HG02763 (cell line): ENCODE measurements at regions not wholly inside any gene's neighbourhood (a gene's known extent, or its start where the extent isn't known, plus 50 kb on each side); places are given as distances from the start of the nearest gene placed in this dataset.
"Not testable (repeated sequence)": the region's sequence is repeated elsewhere in the genome, so short reads cannot be mapped to it uniquely, and the experiment has no call there.

Source experiments
- ATAC-seq: cut with Tn5 transposase; IDR thresholded peaks from one replicate; pipeline ENCODE4 v1.9.1; 2021; ENCODE audit warnings: mild to moderate bottlenecking, moderate library complexity; ENCODE audit not compliant: unreplicated experiment

- no peak for ATAC-seq
Measured at GRCh38 chr3:145294572-145294971, 866.4 kb downstream of the PLOD2 start.

DNA sequence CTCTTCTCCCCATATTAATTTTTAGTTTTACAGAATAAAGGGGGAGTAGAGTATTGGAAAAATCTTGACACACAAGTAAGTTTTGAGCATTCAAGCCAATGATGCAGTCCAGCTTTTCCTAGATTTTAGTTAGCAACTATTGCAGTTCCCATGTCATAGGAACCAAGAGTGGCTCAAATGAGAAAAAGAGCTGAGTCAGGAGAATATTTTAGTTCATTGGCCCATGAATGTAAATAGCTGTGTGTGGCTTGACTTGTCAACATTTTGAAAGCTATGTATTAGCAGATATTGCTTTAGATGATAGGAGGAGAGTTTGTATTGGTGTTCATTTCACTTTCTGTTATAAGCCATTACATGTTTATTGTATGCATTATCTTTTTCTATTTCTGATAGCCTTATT, 853.7 kb downstream of the PLOD2 start:
- ATAC-seq: no peak

- no peak for ATAC-seq
Measured at GRCh38 chr3:145313751-145314150, 847.2 kb downstream of the PLOD2 start.

DNA sequence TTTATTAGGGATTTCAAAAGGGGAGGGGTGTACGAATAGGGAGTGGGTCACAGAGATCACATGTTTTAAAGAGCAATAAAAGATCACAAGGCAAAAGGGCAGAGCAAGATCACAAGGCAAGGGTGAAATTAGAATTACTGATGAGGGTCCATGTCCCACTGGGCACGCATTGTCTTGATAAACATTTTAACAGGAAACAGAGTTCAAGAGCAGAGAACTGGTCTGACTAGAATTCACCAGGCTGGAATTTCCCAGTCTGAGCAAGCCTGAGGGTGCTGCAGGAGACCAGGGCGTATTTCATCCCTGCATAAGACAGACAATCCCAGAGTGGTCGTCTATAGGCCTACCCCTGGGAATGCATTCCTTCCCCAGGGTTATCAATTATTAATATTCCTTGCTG, 844.7 kb downstream of the PLOD2 start:
- ATAC-seq: not testable (repeated sequence)

DNA sequence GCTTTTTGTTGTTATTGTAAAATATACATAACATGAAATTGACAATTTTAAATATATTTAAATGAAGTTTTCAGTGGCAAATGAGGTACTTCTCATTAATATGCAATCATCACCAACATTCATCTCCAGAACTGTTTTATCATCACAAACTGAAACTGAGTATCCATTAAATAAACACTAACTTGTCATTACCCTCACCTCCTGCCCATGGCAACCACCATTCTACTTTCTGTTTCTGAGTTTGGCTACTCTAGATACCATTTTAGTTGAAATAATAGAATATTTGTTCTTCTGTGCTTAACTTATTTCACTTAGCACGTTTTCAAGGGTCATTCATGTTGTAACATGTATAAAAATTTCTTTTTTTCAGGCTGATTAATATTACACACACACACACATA, 834.3 kb downstream of the PLOD2 start:
- ATAC-seq: no peak

DNA sequence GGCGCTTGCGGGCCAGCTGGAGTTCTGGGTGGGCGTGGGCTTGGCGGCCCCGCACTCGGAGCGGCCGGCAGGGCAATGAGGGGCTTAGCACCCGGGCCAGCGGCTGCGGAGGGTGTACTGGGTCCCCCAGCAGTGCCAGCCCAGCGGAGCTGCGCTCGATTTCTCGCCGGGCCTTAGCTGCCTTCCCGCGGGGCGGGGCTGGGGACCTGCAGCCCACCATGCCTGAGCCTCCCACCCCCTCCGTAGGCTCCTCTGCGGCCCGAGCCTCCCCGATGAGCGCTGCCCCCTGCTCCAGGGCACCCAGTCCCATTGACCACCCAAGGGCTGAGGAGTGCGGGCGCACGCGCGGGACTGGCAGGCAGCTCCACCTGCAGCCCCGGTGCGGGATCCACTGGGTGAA, 827.6 kb downstream of the PLOD2 start:
- not testable (repeated sequence) for ATAC-seq

DNA sequence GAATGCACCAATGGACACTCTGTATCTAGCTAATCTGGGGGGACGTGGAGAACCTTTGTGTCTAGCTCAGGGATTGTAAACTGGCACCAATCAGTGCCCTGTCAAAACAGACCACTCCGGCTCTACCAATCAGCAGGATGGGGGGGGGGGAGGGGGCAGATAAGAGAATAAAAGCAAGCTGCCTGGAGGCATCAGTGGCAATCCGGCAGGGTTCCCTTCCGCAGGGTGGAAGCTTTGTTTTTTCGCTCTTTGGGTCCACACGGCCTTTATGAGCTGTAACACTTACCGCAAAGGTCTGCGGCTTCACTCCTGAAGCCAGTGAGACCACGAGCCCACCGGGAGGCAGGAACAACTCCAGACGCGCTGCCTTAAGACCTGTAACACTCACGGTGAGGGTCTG, 827.1 kb downstream of the PLOD2 start:
- no peak for ATAC-seq

DNA sequence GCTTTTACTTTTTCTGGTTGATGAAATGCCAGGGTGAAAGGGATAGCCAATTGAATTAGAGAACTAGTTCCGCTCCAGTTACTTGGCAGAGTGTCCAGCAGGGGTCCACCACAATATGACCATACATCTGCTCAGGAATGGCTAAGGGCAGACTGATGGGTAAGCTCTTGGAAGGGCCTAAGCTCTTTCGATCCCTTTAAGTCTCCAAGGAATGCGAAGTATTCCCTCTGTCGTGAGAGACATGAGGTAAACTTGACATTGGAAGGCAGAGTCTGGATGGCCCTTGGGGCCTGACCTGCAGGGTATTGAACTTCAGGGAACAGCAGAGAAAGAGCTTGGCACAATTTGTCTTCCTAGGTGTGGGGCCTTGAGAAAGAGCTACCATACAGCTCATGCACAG, 805.8 kb downstream of the PLOD2 start:
- ATAC-seq: no peak

DNA sequence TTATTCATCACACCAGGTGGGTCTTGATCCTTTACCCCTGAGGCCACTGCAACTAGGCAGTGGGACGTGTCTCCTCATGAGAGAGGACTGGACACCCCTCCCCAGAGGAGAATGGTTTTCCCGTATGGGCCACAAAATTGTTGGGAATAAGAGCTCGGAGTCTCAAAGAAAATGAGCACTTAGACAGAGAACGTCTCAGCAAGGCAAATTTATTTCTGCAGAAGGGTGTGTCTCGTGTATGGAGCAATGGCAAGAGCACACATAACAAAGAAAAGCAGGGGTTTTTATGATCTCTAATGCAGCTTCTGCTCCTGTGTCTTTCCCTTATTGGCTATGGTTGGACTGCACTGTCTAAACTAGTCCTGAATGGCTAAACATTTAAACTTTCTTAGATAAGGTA, 803.5 kb downstream of the PLOD2 start:
- no peak for ATAC-seq

DNA sequence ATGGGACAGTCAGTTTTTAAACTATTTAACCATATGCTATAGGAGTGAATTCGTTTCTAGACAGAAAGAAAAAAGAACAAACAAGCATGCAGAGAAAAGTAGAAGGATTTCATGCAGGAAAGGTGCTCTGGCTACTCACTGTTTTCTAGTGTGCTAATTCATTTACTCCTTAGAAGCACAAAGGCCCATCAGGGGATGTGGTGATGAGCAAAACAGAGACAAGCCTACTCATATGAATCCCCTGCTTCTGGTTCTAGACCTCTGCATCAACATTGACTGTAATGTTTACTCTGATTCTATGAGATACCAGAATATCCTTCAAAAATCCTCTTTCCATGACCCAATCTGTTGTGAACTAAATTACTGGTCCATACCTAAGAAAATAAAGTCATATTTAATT, 801.9 kb downstream of the PLOD2 start:
- no peak for ATAC-seq

DNA sequence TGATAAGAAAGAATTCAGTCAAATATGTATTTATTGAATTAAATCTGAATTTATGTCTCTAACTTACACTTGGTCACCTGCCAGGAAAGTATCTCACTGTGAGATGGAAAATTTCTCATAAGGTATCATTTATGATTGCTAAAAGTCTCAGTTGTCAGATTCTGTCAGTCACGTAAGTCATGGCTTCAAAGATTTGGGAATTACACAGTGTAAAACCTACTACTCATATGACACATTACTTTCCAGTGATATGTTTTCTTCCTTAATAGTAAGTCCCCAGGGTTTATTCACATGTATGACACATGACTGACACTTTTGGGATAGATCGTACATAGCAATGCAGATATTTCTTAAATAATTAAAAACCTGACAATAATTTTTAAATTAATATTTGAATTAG, 792.2 kb downstream of the PLOD2 start:
- ATAC-seq: no peak

- ATAC-seq: no peak
Measured at GRCh38 chr3:145370870-145371269, 790.1 kb downstream of the PLOD2 start.

DNA sequence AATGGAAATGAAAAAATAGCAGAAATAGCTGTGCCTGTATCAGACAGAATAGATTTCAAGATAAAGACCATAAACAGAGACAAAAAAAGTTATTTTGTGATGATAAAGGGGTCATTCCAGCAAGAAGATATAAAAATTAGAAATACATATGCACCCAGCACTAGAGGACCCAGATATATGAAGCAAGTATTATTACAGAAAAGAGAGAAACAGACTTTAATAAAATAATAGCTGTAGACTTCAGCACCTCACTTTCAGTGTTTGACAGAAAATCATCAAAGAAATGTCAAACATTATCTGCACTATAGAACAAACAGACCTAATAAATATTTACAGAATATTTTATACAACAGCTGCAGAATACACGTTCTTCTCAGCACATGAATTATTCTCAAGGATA, 783.7 kb downstream of the PLOD2 start:
- no peak for ATAC-seq

DNA sequence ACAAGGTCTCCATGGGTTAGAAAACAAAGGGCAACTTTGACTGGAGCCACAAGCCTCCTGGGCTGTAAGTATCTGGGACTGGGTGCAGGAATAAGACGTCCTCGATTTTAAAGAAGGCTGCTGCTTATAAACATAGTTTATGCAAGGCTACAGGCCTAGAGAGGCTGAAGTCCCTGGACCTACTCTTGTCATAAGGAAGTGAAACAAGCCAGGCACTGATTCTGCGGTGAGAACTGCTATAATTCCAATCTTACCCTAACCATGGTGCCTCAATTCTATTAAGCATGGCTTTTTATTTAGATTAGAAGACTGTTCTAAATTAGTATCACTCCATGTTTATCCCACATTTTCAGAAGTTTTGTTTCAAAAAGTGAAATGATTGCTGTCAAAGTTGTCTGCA, 777.6 kb downstream of the PLOD2 start:
- ATAC-seq: no peak

DNA sequence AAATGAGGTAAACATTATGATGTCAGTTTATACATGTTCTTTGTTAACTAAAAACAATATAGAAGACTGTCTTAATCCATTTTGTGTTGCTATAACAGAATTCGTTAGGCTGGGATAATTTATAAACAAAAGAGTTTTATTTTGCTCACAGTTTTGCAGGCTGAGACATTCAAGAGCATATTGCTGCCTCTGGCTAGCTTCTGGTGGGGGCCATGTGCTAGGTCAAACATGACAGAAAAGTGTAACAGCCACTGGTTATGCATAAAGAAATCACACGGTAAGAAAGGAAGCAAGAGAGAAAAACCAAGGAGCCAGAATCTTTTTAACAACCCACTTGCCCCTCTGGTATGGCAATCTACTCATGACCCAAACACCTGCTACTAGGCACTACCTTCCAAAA, 776.7 kb downstream of the PLOD2 start:
- no peak for ATAC-seq

GRCh38 chr3:145387211-145387610, 773.8 kb downstream of the PLOD2 start:
- ATAC-seq: no peak

- no peak for ATAC-seq
Measured at GRCh38 chr3:145395421-145395820, 765.6 kb downstream of the PLOD2 start.

- ATAC-seq: no peak
Measured at GRCh38 chr3:145411605-145412004, 749.4 kb downstream of the PLOD2 start.

DNA sequence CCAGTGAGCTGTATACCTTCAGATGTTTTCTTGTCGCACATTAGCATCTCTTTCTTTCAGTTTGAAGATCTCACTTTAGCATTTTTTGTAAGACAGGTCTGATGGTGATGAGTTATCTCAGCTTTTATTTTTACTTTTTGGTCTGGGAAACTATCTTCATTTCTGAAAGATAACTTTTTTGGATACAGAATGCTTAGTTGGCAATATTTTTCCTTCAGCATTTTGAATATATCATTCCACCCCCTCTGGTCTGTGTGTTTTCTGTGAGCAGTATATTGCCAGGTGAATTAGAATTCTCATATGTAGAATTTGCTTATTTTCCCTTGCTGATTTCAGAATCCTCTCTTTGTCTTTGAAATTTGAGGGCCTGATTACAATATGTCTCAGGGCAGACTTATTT, 743.3 kb downstream of the PLOD2 start:
- no peak for ATAC-seq

DNA sequence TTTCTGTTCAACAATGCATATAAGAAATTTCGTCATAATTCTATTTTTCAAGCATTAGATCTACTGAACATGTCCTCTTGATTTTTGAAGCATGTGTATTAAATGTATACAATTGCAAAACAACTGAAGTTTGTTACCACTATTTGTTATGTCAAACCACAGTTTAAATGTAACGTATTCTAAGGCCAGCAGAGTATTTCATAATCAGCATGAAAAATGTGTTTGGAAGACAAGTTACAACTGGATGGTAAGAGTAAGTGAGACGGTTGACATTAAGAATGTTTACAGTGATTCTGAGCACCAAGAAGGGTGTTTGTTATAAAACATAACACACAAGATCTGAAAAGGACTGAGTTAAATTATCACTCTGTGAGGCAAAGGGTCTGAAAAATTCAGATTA, 738.4 kb downstream of the PLOD2 start:
- no peak for ATAC-seq

DNA sequence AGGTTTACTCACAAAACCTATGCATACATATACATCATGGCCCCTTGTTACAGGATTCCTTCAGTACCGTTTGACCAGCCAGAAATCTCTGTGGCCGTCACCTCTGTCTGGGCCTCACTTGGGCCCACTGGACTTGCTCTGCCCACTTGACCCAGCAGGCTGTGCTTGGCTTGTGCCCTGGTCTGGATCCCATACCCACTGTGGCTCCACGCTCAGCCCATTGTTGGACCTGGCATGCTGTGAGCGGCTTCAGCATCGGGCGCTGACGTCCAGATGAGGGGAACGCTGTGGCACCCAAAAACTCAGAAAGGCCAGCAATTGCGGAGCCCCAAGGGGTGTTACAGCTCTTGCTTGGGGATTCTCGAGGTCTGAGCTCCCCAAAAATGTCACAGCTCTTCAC, 733.6 kb downstream of the PLOD2 start:
- no peak for ATAC-seq

DNA sequence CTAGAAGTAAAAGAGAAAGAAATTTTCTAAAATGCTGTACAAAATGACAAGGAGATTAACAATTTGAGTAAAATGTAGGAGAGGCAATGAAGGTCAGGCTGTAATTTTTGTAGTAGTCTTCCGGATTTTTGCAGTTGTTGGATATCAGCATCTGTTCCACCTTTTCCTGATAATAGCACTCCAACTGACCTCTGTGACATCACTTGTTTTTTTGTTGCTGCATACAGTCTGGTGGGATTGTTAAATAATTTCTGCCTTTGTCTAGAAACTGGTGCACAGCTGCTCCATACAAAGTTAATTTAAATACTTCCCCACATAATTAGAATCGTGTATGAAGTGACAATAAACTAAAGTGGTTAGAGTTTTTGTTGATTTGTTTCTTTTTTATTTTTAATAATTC, 731.4 kb downstream of the PLOD2 start:
- ATAC-seq: no peak

DNA sequence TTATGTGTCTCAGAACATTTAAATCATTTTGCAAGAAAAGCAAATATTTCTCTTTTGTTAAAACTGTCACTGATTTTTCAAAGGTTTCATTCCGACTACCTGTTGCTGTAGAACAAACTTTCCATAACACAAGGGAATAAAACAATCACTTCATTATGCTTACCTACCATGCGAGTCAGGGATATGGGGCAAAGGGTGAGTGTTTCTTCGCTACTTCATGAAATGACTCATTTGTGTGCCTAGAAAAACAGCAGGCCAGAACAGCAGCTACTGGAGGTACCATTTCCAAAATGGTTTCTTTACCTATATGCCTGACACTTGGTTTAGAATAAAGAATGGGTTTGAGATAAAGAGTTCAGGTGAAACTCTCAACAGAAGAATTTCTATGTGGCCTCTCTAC, 712.5 kb downstream of the PLOD2 start:
- ATAC-seq: no peak
